Cardiac fibroblast (primary cell): ENCODE measurements at regions not wholly inside any gene's neighbourhood (a gene's known extent, or its start where the extent isn't known, plus 50 kb on each side); places are given as distances from the start of the nearest gene placed in this dataset.

ENCODE experiments used
- DNase-seq, 2 donors: peaks; one replicate each; pipeline versions ENCODE4 v3.0.0 to v3.0.0-alpha.2; 2010; ENCODE audit warnings: low read depth in 2 of 2
- H3K4me3 ChIP-seq, 2 donors: replicated peaks in 1 of 2; 1 replicate in 1 of 2; 2 replicates in 1 of 2; pipeline ENCODE4 v1.5.1; 2011; ENCODE audit warnings: low read depth in 2 of 2, low read length in 2 of 2, mild to moderate bottlenecking in 2 of 2, moderate library complexity in 1 of 2
- CTCF ChIP-seq: IDR thresholded peaks from one replicate; pipeline ENCODE4 v1.5.1; 2011; ENCODE audit warnings: low read depth, mild to moderate bottlenecking, low read length, inconsistent platforms

- TF ChIP-seq CTCF = no peak
- no peak overlapping the region for H3K4me3 ChIP-seq
- peak in 1 of 2 donors; percentile 18 for DNase-seq
Measured at GRCh38 chr3:63032881-63033280, 157.7 kb upstream of the CADPS start.

GRCh38 chr3:63034101-63034500 lies 158.9 kb upstream of the CADPS start:
- DNase-seq = no peak
- H3K4me3 ChIP-seq = no peak overlapping the region
- TF ChIP-seq CTCF = no peak

GRCh38 chr3:63037116-63037515 lies 161.9 kb upstream of the CADPS start:
- DNase-seq = no peak
- H3K4me3 ChIP-seq = no peak overlapping the region
- TF ChIP-seq CTCF = no peak

GRCh38 chr3:63042833-63043232 lies 167.6 kb upstream of the CADPS start:
- no peak overlapping the region for H3K4me3 ChIP-seq
- no peak for TF ChIP-seq CTCF
- DNase-seq = no peak

- TF ChIP-seq CTCF = no peak
- H3K4me3 ChIP-seq = no peak overlapping the region
- no peak for DNase-seq
Measured at GRCh38 chr3:63043631-63044030, 168.4 kb upstream of the CADPS start.

- DNase-seq = no peak
- no peak overlapping the region for H3K4me3 ChIP-seq
- TF ChIP-seq CTCF = no peak
Measured at GRCh38 chr3:63046152-63046551, 170.9 kb upstream of the CADPS start.

- H3K4me3 ChIP-seq = no peak overlapping the region
- no peak for TF ChIP-seq CTCF
- DNase-seq = no peak
Measured at GRCh38 chr3:63046580-63046979, 171.4 kb upstream of the CADPS start.
